ENCODE measurements at regions not wholly inside any gene's neighbourhood (a gene's known extent, or its start where the extent isn't known, plus 50 kb on each side); places are given as distances from the start of the nearest gene placed in this dataset.
"Not testable (repeated sequence)": the region's sequence is repeated elsewhere in the genome, so short reads cannot be mapped to it uniquely, and the experiment has no call there.

GRCh38 chr11:19429108-19429760, 188.5 kb upstream of the E2F8 start:
- ChIA-PET POLR2A (no interaction called here), CTCF (interaction anchor here (1.1 kb wide), 1 partner anchor 353 kb away, joined by 3 read pairs; no protein-coding TSS in a partner anchor)
- H3K9me3 Mint-ChIP-seq (ENCODE audit: insufficient read depth): no peaks in the 10 kb centered on the region
- no peaks in the 10 kb centered on the region for H3K4me1 Mint-ChIP-seq (ENCODE audit: low read depth)
- no peak for DNase-seq
- H3K27ac Mint-ChIP-seq: no peak overlapping the region
- ATAC-seq: no peak
- peaks cover 18% of the 10 kb centered on the region for H3K27me3 Mint-ChIP-seq (ENCODE audit: low read depth)
- no peaks in the 10 kb centered on the region for H3K36me3 Mint-ChIP-seq (ENCODE audit: low read depth)
- H3K4me3 Mint-ChIP-seq: no peak overlapping the region

- POLR2A ChIA-PET: no interaction called here
- H3K36me3 Mint-ChIP-seq (ENCODE audit: low read depth): no peaks in the 10 kb centered on the region
- no peaks in the 10 kb centered on the region for H3K4me1 Mint-ChIP-seq (ENCODE audit: low read depth)
- peaks cover 19% of the 10 kb centered on the region for H3K27me3 Mint-ChIP-seq (ENCODE audit: low read depth)
- H3K27ac Mint-ChIP-seq: no peak overlapping the region
- ATAC-seq: no peak
- CTCF ChIA-PET: interaction anchor here (1.1 kb wide), 1 partner anchor 352 kb away, joined by 3 read pairs; no protein-coding TSS in a partner anchor
- DNase-seq: no peak
- no peak overlapping the region for H3K4me3 Mint-ChIP-seq
- H3K9me3 Mint-ChIP-seq (ENCODE audit: insufficient read depth): no peaks in the 10 kb centered on the region
Measured at GRCh38 chr11:19428206-19429002, 187.7 kb upstream of the E2F8 start.

- ATAC-seq (no peak), DNase-seq (no peak)
- Mint-ChIP-seq H3K9me3 (ENCODE audit: insufficient read depth) (no peaks in the 10 kb centered on the region), H3K4me3 (no peak overlapping the region), H3K27ac (no peak overlapping the region), H3K27me3 (ENCODE audit: low read depth) (peaks cover 18% of the 10 kb centered on the region), H3K4me1 (ENCODE audit: low read depth) (no peaks in the 10 kb centered on the region), H3K36me3 (ENCODE audit: low read depth) (no peaks in the 10 kb centered on the region)
- CTCF ChIA-PET: no interaction called here
- POLR2A ChIA-PET: no interaction called here
Measured at GRCh38 chr11:19426756-19427403, 186.1 kb upstream of the E2F8 start.

- no peaks in the 10 kb centered on the region for H3K4me1 Mint-ChIP-seq (ENCODE audit: low read depth)
- no peaks in the 10 kb centered on the region for H3K9me3 Mint-ChIP-seq (ENCODE audit: insufficient read depth)
- H3K27me3 Mint-ChIP-seq (ENCODE audit: low read depth): peaks cover 15% of the 10 kb centered on the region
- ChIA-PET POLR2A (no interaction called here), CTCF (no interaction called here)
- no peaks in the 10 kb centered on the region for H3K36me3 Mint-ChIP-seq (ENCODE audit: low read depth)
- ATAC-seq (no peak), DNase-seq (no peak)
- H3K4me3 Mint-ChIP-seq: no peak overlapping the region
- no peak overlapping the region for H3K27ac Mint-ChIP-seq
Measured at GRCh38 chr11:19426011-19426755, 185.4 kb upstream of the E2F8 start.

GRCh38 chr11:19422276-19422675, 181.5 kb upstream of the E2F8 start:
- Mint-ChIP-seq H3K27ac (no peak overlapping the region), H3K9me3 (ENCODE audit: insufficient read depth) (no peaks in the 10 kb centered on the region), H3K36me3 (ENCODE audit: low read depth) (no peaks in the 10 kb centered on the region), H3K27me3 (ENCODE audit: low read depth) (peaks cover 16% of the 10 kb centered on the region), H3K4me3 (no peak overlapping the region), H3K4me1 (ENCODE audit: low read depth) (no peaks in the 10 kb centered on the region)
- ChIA-PET POLR2A (no interaction called here), CTCF (no interaction called here)
- DNase-seq (no peak), ATAC-seq (no peak)

GRCh38 chr11:19420868-19421533, 180.3 kb upstream of the E2F8 start:
- Mint-ChIP-seq H3K4me3 (no peak overlapping the region), H3K36me3 (ENCODE audit: low read depth) (no peaks in the 10 kb centered on the region), H3K27me3 (ENCODE audit: low read depth) (peaks cover 12% of the 10 kb centered on the region), H3K4me1 (ENCODE audit: low read depth) (no peaks in the 10 kb centered on the region), H3K27ac (no peak overlapping the region), H3K9me3 (ENCODE audit: insufficient read depth) (no peaks in the 10 kb centered on the region)
- CTCF ChIA-PET: no interaction called here
- POLR2A ChIA-PET: no interaction called here
- DNase-seq: no peak
- no peak for ATAC-seq

- ATAC-seq: no peak
- no peaks in the 10 kb centered on the region for H3K36me3 Mint-ChIP-seq (ENCODE audit: low read depth)
- no peaks in the 10 kb centered on the region for H3K4me1 Mint-ChIP-seq (ENCODE audit: low read depth)
- H3K27ac Mint-ChIP-seq: no peak overlapping the region
- H3K9me3 Mint-ChIP-seq (ENCODE audit: insufficient read depth): no peaks in the 10 kb centered on the region
- H3K4me3 Mint-ChIP-seq: no peak overlapping the region
- ChIA-PET POLR2A (no interaction called here), CTCF (no interaction called here)
- H3K27me3 Mint-ChIP-seq (ENCODE audit: low read depth): peaks cover 7% of the 10 kb centered on the region
- no peak for DNase-seq
Measured at GRCh38 chr11:19419808-19420207, 179.1 kb upstream of the E2F8 start.

GRCh38 chr11:19419021-19419750, 178.4 kb upstream of the E2F8 start:
- POLR2A ChIA-PET: no interaction called here
- no peaks in the 10 kb centered on the region for H3K36me3 Mint-ChIP-seq (ENCODE audit: low read depth)
- H3K27ac Mint-ChIP-seq: no peak overlapping the region
- H3K4me3 Mint-ChIP-seq: no peak overlapping the region
- CTCF ChIA-PET: no interaction called here
- no peak for ATAC-seq
- H3K4me1 Mint-ChIP-seq (ENCODE audit: low read depth): no peaks in the 10 kb centered on the region
- no peak for DNase-seq
- H3K9me3 Mint-ChIP-seq (ENCODE audit: insufficient read depth): no peaks in the 10 kb centered on the region
- H3K27me3 Mint-ChIP-seq (ENCODE audit: low read depth): peaks cover 6% of the 10 kb centered on the region

GRCh38 chr11:19418221-19418620, 177.5 kb upstream of the E2F8 start:
- Mint-ChIP-seq H3K4me3 (no peak overlapping the region), H3K9me3 (ENCODE audit: insufficient read depth) (no peaks in the 10 kb centered on the region), H3K27me3 (ENCODE audit: low read depth) (peaks cover 3% of the 10 kb centered on the region), H3K27ac (no peak overlapping the region), H3K36me3 (ENCODE audit: low read depth) (no peaks in the 10 kb centered on the region), H3K4me1 (ENCODE audit: low read depth) (no peaks in the 10 kb centered on the region)
- ATAC-seq (no peak), DNase-seq (no peak)
- ChIA-PET CTCF (no interaction called here), POLR2A (no interaction called here)

GRCh38 chr11:19412070-19412469, 171.3 kb upstream of the E2F8 start:
- H3K36me3 Mint-ChIP-seq (ENCODE audit: low read depth); H3K4me1 Mint-ChIP-seq (ENCODE audit: low read depth); CTCF ChIA-PET; H3K9me3 Mint-ChIP-seq (ENCODE audit: insufficient read depth); H3K27ac Mint-ChIP-seq; ATAC-seq; H3K4me3 Mint-ChIP-seq; POLR2A ChIA-PET; DNase-seq; H3K27me3 Mint-ChIP-seq (ENCODE audit: low read depth): not testable (repeated sequence)

GRCh38 chr11:19410032-19410431, 169.3 kb upstream of the E2F8 start:
- ChIA-PET POLR2A (no interaction called here), CTCF (no interaction called here)
- H3K36me3 Mint-ChIP-seq (ENCODE audit: low read depth): no peaks in the 10 kb centered on the region
- no peak overlapping the region for H3K4me3 Mint-ChIP-seq
- peaks cover 2% of the 10 kb centered on the region for H3K27me3 Mint-ChIP-seq (ENCODE audit: low read depth)
- ATAC-seq: no peak
- H3K4me1 Mint-ChIP-seq (ENCODE audit: low read depth): no peaks in the 10 kb centered on the region
- no peaks in the 10 kb centered on the region for H3K9me3 Mint-ChIP-seq (ENCODE audit: insufficient read depth)
- no peak overlapping the region for H3K27ac Mint-ChIP-seq
- DNase-seq: no peak
